ENCODE measurements at regions not wholly inside any gene's neighbourhood (a gene's known extent, or its start where the extent isn't known, plus 50 kb on each side); places are given as distances from the start of the nearest gene placed in this dataset.

- TF ChIP-seq ZBTB34 (CRISPR knock-in tag; IDR thresholded peaks at IDR 0.05) (no peak), GMEB1 (CRISPR knock-in tag; IDR thresholded peaks at IDR 0.05; ENCODE audit: borderline replicate concordance) (no peak), ZNF441 (CRISPR knock-in tag; IDR thresholded peaks at IDR 0.05; ENCODE audit: borderline replicate concordance) (no peak), TEAD3 (CRISPR knock-in tag; optimal IDR thresholded peaks at IDR 0.05; ENCODE audit: borderline replicate concordance) (no peak), PRPF4 (IDR thresholded peaks at IDR 0.05; ENCODE audit: low read depth, low read length, poor library complexity, severe bottlenecking) (no peak), ZMAT3 (CRISPR knock-in tag; conservative IDR thresholded peaks at IDR 0.05) (no peak), ZNF432 (CRISPR knock-in tag; IDR thresholded peaks at IDR 0.05; ENCODE audit: borderline replicate concordance) (no peak), HOXA7 (CRISPR knock-in tag; IDR thresholded peaks at IDR 0.05) (no peak)
Measured at GRCh38 chr10:131536676-131537075, 225.2 kb upstream of the TCERG1L start (continued).

- H3K9me3 ChIP-seq (ENCODE audit: low read length) = no peaks in the 10 kb centered on the region
- H3K79me2 ChIP-seq (ENCODE audit: insufficient read depth, low read length) = no peaks in the 10 kb centered on the region
- FAIRE-seq (no peak), DNase-seq (ENCODE audit: low spot score) (no peak), ATAC-seq (no peak)
- H4K20me1 ChIP-seq (ENCODE audit: insufficient read depth, low read length) = no peaks in the 10 kb centered on the region
- H3K4me1 ChIP-seq (ENCODE audit: insufficient read depth, low read length) = no peaks in the 10 kb centered on the region
- ChIA-PET CTCF (ENCODE audit: low intra/inter-chr PET ratio, low total read pairs) (no interaction called here), POLR2A (no interaction called here)
- intact Hi-C loops (cut with micrococcal nuclease; ENCODE audit: unreplicated experiment) = no loop called here
- H3K9ac ChIP-seq (ENCODE audit: insufficient read depth, low read depth, low read length) = no peak overlapping the region
- 4% methylated on average over 1 of the region's 1 CpG for WGBS (ENCODE audit: low lambda C conversion rate)
- H2AFZ ChIP-seq (ENCODE audit: low read length) = no peak overlapping the region
- no peak overlapping the region for H3K4me3 ChIP-seq (replicated peaks in 1 of 3; ENCODE audit: insufficient read depth in 1 of 3, low read depth in 2 of 3, low read length in 3 of 3)
- no peak overlapping the region for H3K27ac ChIP-seq (ENCODE audit: extremely low read length, insufficient read depth, low read length)
- no TSS peak for BruUV-seq (replicated peaks)
- H3K27me3 ChIP-seq (ENCODE audit: control insufficient read depth in 1 of 2, insufficient read depth in 2 of 2, low read length in 2 of 2) = peaks cover 4 to 33% of the 10 kb centered on the region in 2 experiments; a peak in 3 of 5 replicates
- no peaks in the 10 kb centered on the region for H3K36me3 ChIP-seq (replicated peaks in 1 of 2; ENCODE audit: control insufficient read depth in 1 of 2, insufficient read depth in 2 of 2, low read length in 2 of 2)
- in situ Hi-C loops (cut with HindIII; ENCODE audit: extremely low pct_ligation_motif_present, low pct_unique_long_range_greater_than_20kb) = no loop called here
- no peak overlapping the region for H3K4me2 ChIP-seq (ENCODE audit: low read depth, low read length)
- TF ChIP-seq ZSCAN22 (CRISPR knock-in tag; IDR thresholded peaks at IDR 0.05) (no peak), SMYD3 (CRISPR knock-in tag; IDR thresholded peaks at IDR 0.05) (no peak), FOSL2 (CRISPR knock-in tag; IDR thresholded peaks at IDR 0.05) (no peak), GTF2F1 (IDR thresholded peaks at IDR 0.05; ENCODE audit: low read length) (no peak), ZNF891 (CRISPR knock-in tag; IDR thresholded peaks at IDR 0.05) (no peak), RNF2 (conservative IDR thresholded peaks at IDR 0.05; ENCODE audit: low read depth) (no peak), ZNF543 (CRISPR knock-in tag; IDR thresholded peaks at IDR 0.05) (no peak), GABPB1 (CRISPR knock-in tag; IDR thresholded peaks at IDR 0.05) (no peak), MTA3 (CRISPR knock-in tag; IDR thresholded peaks at IDR 0.05) (no peak), THYN1 (CRISPR knock-in tag; IDR thresholded peaks at IDR 0.05; ENCODE audit: borderline replicate concordance, low read depth) (no peak), ZNF432 (CRISPR knock-in tag; IDR thresholded peaks at IDR 0.05; ENCODE audit: borderline replicate concordance) (no peak)
- TF ChIP-seq, protein P1, sequence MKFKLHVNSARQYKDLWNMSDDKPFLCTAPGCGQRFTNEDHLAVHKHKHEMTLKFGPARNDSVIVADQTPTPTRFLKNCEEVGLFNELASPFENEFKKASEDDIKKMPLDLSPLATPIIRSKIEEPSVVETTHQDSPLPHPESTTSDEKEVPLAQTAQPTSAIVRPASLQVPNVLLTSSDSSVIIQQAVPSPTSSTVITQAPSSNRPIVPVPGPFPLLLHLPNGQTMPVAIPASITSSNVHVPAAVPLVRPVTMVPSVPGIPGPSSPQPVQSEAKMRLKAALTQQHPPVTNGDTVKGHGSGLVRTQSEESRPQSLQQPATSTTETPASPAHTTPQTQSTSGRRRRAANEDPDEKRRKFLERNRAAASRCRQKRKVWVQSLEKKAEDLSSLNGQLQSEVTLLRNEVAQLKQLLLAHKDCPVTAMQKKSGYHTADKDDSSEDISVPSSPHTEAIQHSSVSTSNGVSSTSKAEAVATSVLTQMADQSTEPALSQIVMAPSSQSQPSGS (CRISPR knock-in tag; IDR thresholded peaks at IDR 0.05) = no peak
- TF ChIP-seq, protein P2, sequence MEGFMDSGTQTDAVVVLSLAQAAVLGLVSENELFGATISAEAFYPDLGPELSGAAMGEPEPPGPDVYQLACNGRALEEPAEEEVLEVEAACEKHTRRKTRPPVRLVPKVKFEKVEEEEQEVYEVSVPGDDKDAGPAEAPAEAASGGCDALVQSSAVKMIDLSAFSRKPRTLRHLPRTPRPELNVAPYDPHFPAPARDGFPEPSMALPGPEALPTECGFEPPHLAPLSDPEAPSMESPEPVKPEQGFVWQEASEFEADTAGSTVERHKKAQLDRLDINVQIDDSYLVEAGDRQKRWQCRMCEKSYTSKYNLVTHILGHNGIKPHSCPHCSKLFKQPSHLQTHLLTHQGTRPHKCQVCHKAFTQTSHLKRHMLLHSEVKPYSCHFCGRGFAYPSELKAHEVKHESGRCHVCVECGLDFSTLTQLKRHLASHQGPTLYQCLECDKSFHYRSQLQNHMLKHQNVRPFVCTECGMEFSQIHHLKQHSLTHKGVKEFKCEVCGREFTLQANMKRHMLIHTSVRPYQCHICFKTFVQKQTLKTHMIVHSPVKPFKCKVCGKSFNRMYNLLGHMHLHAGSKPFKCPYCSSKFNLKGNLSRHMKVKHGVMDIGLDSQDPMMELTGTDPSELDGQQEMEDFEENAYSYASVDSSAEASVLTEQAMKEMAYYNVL (CRISPR knock-in tag; IDR thresholded peaks at IDR 0.05; ENCODE audit: borderline replicate concordance) = no peak
Measured at GRCh38 chr10:131537281-131537680, 225.8 kb upstream of the TCERG1L start.
